ENCODE measurements at regions not wholly inside any gene's neighbourhood (a gene's known extent, or its start where the extent isn't known, plus 50 kb on each side); places are given as distances from the start of the nearest gene placed in this dataset.

- ATAC-seq, result no peak
- DNase-seq (ENCODE audit: low spot score), result no peak
Measured at GRCh38 chr3:73772076-73772886, 147.5 kb upstream of the PDZRN3 start.

- ATAC-seq (no peak), DNase-seq (ENCODE audit: low spot score) (no peak)
Measured at GRCh38 chr3:73768524-73769308, 144.0 kb upstream of the PDZRN3 start.

GRCh38 chr3:73766599-73767381 lies 142.0 kb upstream of the PDZRN3 start:
- ATAC-seq (no peak), DNase-seq (ENCODE audit: low spot score) (no peak)

GRCh38 chr3:73765878-73766545 lies 141.3 kb upstream of the PDZRN3 start:
- DNase-seq (ENCODE audit: low spot score), result no peak
- no peak for ATAC-seq

GRCh38 chr3:73762855-73763254 lies 138.1 kb upstream of the PDZRN3 start:
- DNase-seq (ENCODE audit: low spot score) (no peak), ATAC-seq (no peak)

- DNase-seq (ENCODE audit: low spot score), result no peak
Measured at GRCh38 chr3:73759297-73759711, 134.6 kb upstream of the PDZRN3 start.

GRCh38 chr3:73757536-73757935 lies 132.8 kb upstream of the PDZRN3 start:
- ATAC-seq, result no peak
- no peak for DNase-seq (ENCODE audit: low spot score)

More at GRCh38 chr3:73759297-73759711, 134.6 kb upstream of the PDZRN3 start:
- no peak for ATAC-seq

GRCh38 chr3:73753985-73754384 lies 129.2 kb upstream of the PDZRN3 start:
- DNase-seq (ENCODE audit: low spot score) (no peak), ATAC-seq (no peak)

GRCh38 chr3:73752338-73752737 lies 127.6 kb upstream of the PDZRN3 start:
- ATAC-seq (no peak), DNase-seq (ENCODE audit: low spot score) (no peak)

- ATAC-seq (no peak), DNase-seq (ENCODE audit: low spot score) (no peak)
Measured at GRCh38 chr3:73746623-73747022, 121.9 kb upstream of the PDZRN3 start.

GRCh38 chr3:73745526-73746191 lies 120.9 kb upstream of the PDZRN3 start:
- DNase-seq (ENCODE audit: low spot score), result no peak
- no peak for ATAC-seq

- ATAC-seq, result no peak
- no peak for DNase-seq (ENCODE audit: low spot score)
Measured at GRCh38 chr3:73743551-73743950, 118.8 kb upstream of the PDZRN3 start.

GRCh38 chr3:73739791-73740453 lies 115.2 kb upstream of the PDZRN3 start:
- DNase-seq (ENCODE audit: low spot score) (no peak), ATAC-seq (no peak)

GRCh38 chr3:73738711-73739110 lies 114.0 kb upstream of the PDZRN3 start:
- no peak for ATAC-seq
- DNase-seq (ENCODE audit: low spot score), result no peak

GRCh38 chr3:73734211-73735089 lies 109.7 kb upstream of the PDZRN3 start:
- DNase-seq (ENCODE audit: low spot score) (no peak), ATAC-seq (no peak)

- DNase-seq (ENCODE audit: low spot score) (no peak), ATAC-seq (no peak)
Measured at GRCh38 chr3:73733746-73734145, 109.0 kb upstream of the PDZRN3 start.

- DNase-seq (ENCODE audit: low spot score) (no peak), ATAC-seq (no peak)
Measured at GRCh38 chr3:73729969-73730440, 105.3 kb upstream of the PDZRN3 start.

- ATAC-seq, result no peak
- DNase-seq (ENCODE audit: low spot score), result no peak
Measured at GRCh38 chr3:73727854-73728253, 103.1 kb upstream of the PDZRN3 start.

All from left lobe of liver (tissue), 2 donors.